Neutrophil (primary cell): ENCODE measurements at regions not wholly inside any gene's neighbourhood (a gene's known extent, or its start where the extent isn't known, plus 50 kb on each side); places are given as distances from the start of the nearest gene placed in this dataset.

Experiments used
- H3K27ac ChIP-seq: fragments of 200-600 bp; sonication (generic); 2 replicates; pipeline ENCODE4 v1.5.1; 2016; ENCODE audit warnings: mild to moderate bottlenecking, moderate library complexity
- H3K27me3 ChIP-seq: fragments of 200-600 bp; sonication (generic); 2 replicates; pipeline ENCODE4 v1.6.0; 2016; ENCODE audit warnings: mild to moderate bottlenecking
- H3K36me3 ChIP-seq: fragments of 200-600 bp; sonication (generic); 2 replicates; pipeline ENCODE4 v1.5.1; 2017
- H3K4me1 ChIP-seq, 2 experiments: fragments of 200-600 bp in 1 of 2; sonication (generic) in 1 of 2; 1 replicate in 1 of 2; 2 replicates in 1 of 2; pipeline versions ENCODE4 v1.5.1 to v1.6.1; 2013 to 2016; ENCODE audit warnings: low read depth in 1 of 2, low read length in 1 of 2, mild to moderate bottlenecking in 1 of 2, moderate library complexity in 1 of 2; ENCODE audit not compliant: control insufficient read depth in 1 of 2, insufficient read depth in 1 of 2
- H3K4me3 ChIP-seq, 2 experiments: fragments of 200-600 bp in 1 of 2; sonication (generic) in 1 of 2; 1 replicate in 1 of 2; 2 replicates in 1 of 2; pipeline ENCODE4 v1.5.1; 2013 to 2016; ENCODE audit warnings: low read depth in 1 of 2, low read length in 1 of 2, mild to moderate bottlenecking in 1 of 2, moderate library complexity in 1 of 2
- H3K9me3 ChIP-seq: fragments of 200-600 bp; sonication (generic); 2 replicates; pipeline ENCODE4 v1.5.1; 2016
- TF ChIP-seq, protein P1 (sequence below): fragments of 200-600 bp; sonication (generic); IDR thresholded peaks from 2 replicates; pipeline ENCODE4 v1.5.1; 2016; ENCODE audit warnings: antibody characterized with exemption

DNA sequence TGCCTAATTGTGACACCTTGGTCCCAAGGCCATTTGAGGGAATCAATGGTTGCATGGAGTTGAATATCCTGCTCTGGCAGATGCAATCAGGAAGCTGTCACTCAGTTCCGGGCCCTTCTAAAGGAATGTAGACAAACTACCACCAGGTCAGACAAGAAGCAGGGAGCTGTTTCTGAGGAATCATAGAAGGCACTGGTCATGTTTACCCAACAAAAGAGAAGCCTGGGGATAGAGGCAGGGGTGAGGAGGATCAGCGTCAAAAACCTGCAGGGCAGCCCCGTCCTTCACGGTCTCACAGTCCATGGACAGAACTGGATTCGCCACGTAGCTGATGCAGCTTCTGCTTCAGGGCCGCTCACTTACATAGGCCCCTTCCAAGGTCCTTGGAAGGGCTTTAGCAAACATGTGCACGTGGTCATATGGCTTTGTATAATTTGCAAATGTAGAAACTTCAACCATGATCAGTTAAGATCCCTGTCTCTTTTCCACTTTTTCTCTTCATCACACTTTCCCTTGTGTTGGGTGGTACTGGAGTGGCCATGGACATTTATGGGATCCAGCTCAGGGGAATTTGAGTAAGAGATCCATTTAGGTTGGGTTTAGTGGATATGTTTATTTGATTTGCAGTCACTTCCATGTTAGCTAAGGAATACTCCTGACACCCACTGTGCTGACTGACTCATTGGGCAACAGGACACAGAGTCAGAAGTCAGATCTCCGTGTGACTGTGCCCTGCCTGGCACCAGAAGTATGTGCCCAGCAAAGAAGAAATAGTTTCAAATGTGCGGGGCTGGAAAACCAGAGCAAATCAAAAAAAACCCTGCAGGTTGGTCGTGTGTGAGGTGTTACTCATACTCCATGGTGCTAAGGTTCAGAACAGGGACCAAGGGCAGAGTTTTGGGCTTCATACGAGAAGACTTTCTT, 60.0 kb upstream of the ZFAND3 start:
- Histone ChIP-seq H3K4me3 (no peak overlapping the region), H3K9me3 (no peaks in the 10 kb centered on the region), H3K27ac (no peak overlapping the region), H3K27me3 (peaks cover 44% of the 10 kb centered on the region), H3K4me1 (no peaks in the 10 kb centered on the region), H3K36me3 (no peaks in the 10 kb centered on the region)
- TF ChIP-seq, protein P1, sequence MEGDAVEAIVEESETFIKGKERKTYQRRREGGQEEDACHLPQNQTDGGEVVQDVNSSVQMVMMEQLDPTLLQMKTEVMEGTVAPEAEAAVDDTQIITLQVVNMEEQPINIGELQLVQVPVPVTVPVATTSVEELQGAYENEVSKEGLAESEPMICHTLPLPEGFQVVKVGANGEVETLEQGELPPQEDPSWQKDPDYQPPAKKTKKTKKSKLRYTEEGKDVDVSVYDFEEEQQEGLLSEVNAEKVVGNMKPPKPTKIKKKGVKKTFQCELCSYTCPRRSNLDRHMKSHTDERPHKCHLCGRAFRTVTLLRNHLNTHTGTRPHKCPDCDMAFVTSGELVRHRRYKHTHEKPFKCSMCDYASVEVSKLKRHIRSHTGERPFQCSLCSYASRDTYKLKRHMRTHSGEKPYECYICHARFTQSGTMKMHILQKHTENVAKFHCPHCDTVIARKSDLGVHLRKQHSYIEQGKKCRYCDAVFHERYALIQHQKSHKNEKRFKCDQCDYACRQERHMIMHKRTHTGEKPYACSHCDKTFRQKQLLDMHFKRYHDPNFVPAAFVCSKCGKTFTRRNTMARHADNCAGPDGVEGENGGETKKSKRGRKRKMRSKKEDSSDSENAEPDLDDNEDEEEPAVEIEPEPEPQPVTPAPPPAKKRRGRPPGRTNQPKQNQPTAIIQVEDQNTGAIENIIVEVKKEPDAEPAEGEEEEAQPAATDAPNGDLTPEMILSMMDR, result no peak

DNA sequence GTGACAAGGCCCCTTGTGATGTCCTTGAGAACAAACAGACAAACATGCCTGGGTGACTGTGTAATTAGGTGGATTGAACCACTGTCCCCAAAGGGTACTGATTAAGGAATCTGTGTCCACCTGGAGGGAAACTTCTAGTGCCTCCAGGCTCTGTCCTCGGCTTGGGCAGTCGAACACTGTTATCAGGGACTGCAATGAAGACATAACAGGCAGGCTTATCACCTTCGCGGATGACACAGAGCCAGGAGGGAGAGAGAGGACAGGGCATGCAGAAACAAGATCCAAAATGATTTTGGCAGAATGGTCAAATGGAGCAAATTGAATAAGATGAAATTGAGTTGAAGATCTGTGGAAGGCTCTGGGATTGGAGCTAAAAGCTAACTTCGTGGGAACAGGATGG, 60.9 kb upstream of the ZFAND3 start:
- Histone ChIP-seq H3K9me3 (no peaks in the 10 kb centered on the region), H3K27ac (no peak overlapping the region), H3K4me1 (no peaks in the 10 kb centered on the region), H3K36me3 (no peaks in the 10 kb centered on the region), H3K27me3 (peaks cover 35% of the 10 kb centered on the region), H3K4me3 (no peak overlapping the region)
- TF ChIP-seq, protein P1, result no peak

DNA sequence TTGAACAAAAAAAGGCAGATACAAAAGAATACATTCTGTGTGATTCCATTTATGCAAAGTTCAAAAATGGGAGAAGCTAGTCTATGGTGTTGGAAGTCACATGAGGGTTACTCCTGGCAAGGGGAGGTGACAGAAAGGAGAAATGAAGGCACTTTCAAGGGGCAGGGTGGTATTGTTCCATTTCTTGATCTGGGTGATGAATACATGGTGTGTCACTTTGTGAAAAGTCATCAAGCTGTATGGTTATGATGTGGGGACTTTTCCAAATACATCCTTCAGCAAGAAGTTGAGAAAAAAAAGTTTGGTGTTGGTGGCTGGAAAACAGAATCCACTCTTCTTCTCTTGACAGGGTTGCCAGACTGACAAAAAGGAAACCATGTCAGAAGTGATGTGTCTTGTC, 60.6 kb upstream of the MDGA1 start:
- Histone ChIP-seq H3K4me1 (no peaks in the 10 kb centered on the region), H3K27ac (no peak overlapping the region), H3K9me3 (no peaks in the 10 kb centered on the region), H3K27me3 (peaks cover 34% of the 10 kb centered on the region), H3K4me3 (no peak overlapping the region), H3K36me3 (no peaks in the 10 kb centered on the region)
- TF ChIP-seq, protein P1, result no peak

DNA sequence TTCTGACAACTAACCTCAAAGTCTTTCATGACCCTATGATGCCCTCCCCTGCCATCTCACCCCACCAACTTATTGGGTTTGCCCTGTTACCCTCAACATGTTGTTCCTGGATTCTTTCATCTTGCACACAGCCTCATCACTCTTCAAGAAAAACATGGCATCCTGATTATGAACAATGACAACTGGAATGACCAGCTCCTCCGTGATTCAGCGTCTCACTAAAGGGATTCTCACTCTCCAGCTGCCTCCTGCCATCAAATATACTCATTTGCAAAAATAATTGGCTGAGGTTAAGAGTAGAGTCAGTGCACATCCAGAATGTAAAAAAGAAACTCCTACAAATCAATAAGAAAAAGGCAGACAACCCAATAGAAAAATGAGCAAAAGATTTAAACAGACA, 59.7 kb upstream of the MDGA1 start:
- Histone ChIP-seq H3K36me3 (no peaks in the 10 kb centered on the region), H3K9me3 (no peaks in the 10 kb centered on the region), H3K27ac (no peak overlapping the region), H3K4me1 (no peaks in the 10 kb centered on the region), H3K4me3 (no peak overlapping the region), H3K27me3 (peaks cover 27% of the 10 kb centered on the region)
- TF ChIP-seq, protein P1, result no peak

DNA sequence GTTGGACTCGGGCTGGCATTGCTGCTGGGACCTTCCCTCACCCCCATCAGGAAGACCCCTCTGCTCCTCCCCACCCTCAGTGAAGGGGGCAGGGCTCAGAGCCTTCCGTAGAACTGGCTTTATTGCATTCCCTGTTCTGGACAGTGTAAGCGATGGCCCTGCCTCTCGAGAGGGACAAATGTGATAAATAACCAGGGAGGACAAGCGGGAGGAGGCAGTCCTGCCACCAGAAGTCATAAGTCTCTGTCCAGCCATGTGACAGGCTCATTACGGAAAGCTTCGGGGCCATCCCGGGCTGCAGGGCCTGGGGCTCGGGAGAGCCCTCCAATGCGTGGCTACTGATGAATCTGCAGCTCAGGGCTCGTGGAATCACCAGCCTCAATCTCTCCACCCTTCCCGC, 58.5 kb upstream of the MDGA1 start:
- Histone ChIP-seq H3K9me3 (no peaks in the 10 kb centered on the region), H3K4me1 (no peaks in the 10 kb centered on the region), H3K4me3 (no peak overlapping the region), H3K27ac (no peak overlapping the region), H3K27me3 (peaks cover 16% of the 10 kb centered on the region), H3K36me3 (no peaks in the 10 kb centered on the region)
- TF ChIP-seq, protein P1, result no peak
